ENCODE measurements at regions not wholly inside any gene's neighbourhood (a gene's known extent, or its start where the extent isn't known, plus 50 kb on each side); places are given as distances from the start of the nearest gene placed in this dataset.

DNA sequence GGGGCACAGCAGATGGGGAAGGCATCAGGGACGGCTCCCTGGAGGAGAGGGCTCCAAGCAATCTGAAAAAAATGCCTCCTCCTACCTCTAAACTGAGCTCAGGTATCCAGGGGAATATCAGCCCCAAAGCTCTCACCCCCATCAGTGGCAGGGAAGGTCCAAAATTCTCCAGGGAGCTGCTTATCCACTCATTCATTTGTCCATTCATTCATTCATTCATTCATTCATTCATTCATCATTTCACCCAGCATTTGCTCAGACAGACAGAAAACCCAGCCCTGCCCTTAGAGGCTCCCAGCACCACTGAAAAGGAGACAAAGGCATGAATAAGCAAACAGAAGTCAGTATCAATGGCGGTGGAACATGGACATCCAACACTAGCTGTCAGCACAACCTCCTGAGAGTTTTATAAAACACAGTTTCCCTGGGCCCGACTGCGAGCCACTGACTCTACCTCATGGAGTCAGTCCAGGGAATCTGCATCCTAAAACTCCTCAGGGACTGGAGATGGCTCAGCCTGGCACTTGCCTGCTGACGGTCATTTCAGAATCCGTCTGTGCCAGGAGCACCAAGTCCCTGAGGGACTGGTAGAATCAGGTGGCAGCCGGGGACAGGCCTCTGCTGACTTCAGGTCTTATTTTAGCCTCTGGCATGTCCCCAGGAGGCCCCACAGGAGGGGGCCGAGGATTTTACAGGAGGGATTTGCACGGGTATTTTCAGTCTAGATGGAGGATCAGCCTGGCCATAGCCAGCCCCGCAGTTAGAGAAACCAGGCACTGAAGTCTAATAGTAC, 164.6 kb downstream of the MN1 start:
- DNase-seq, result no peak

GRCh38 chr22:27637604-27638003, 164.0 kb downstream of the MN1 start:
- DNase-seq, result no peak

- DNase-seq, result no peak
Measured at GRCh38 chr22:27638329-27639233, 163.0 kb downstream of the MN1 start.

- DNase-seq, result no peak
Measured at GRCh38 chr22:27639248-27640086, 162.1 kb downstream of the MN1 start.

DNA sequence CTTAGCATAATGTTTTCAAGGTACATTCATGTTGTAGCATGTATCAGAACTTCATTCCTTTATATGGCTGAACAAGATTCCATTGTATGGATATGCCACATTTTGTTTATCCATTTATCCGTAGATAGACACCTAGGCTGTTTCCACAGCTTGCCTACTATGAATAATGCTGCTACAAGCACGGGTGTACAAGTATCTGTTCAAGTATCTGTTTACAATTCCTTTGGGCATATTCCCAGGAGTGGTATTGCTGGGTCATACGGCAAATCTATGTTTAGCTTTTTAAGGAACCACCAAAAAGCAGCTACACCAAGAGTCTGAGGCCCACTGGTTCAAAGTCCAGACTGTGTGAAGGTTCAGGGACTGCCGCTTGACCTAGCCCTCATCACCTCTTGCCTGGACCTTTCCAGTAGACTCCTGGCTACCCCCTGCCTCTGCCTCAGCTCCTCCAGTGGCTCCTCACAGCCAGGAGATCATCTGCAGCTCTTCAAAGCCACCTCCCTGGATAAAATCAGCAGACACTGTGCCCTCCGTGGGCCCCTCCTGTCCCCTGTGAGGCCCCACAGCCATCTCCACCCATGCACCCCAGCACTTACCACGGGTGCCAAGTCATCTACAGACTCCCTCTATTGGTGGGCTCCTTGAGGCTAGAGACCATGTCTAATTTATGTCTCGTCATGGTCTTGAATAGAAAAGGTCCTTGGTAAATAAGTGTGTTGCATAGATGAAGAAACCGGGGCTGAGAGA, 160.3 kb downstream of the MN1 start:
- no peak for DNase-seq

DNA sequence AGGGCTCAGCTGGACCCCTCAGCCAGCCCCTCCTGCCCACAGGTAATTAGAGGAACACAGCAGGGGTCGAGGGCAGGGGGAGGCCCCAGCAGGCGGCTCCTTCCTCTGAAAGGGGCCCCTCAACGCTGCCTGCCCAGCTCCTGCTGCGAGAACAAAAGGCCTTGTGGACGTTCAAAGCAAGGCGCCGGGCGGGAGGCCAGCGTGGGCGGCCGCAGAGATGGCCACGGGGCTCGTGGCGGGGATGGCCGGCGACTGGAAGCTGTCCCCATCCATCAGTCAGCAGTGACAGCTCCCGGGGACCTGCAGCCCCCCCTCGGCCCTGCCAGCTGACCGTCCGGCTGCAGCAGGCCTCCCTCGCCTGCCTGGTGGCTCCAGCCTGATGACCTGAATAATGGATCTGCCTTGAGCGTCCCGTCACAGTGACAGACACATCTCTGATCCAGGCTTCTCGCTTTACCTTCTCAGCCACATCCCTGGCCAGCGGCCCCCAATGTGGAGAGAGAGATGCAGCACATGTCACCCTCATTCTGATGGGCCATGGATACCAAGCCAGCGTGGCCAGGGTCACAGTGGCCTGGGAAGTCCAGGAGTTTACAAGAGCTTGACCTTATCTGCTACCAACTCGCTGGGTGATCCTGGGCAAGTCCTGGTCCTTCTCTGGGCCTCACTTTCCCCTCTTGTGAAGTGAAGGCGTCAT, 159.3 kb downstream of the MN1 start:
- DNase-seq, result no peak

DNA sequence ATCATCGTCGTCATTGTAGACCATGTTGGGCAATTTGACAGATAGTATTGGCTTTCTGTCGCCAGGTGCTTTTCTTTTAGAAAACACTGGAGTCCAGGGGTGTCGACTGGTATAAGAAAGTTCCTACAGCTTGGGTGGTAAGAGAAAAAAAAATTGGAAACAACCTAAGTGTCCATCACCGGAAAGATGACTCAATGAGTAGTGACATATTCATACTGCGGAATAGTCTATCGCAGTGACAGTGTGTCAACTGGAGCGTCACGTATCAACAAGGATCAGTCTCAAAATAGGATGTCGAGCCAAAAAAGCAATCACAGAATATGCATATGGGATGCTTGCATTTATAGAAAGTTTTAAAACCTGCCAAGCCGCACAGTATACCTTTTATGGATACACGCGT, 157.6 kb downstream of the MN1 start:
- no peak for DNase-seq

DNA sequence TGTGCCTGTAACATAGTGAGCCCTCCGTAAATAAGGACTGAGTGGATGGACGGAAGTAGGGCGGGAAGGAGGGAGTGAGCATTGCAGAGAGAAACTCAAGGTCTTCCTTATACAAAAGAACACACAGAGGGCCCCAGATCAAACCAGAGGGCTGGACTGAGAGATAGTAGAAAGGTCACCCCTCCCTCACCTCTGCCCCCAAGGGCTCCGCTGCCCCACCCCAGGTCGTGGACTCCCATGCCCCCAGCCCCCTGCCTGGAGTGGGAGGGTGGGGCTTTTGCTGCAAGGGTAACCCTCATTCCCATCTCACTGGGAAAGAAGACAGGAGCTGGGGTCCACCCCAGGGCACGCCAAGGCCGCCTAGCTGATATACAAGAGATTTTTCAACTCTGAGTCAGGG, 157.0 kb downstream of the MN1 start:
- no peak for DNase-seq

DNA sequence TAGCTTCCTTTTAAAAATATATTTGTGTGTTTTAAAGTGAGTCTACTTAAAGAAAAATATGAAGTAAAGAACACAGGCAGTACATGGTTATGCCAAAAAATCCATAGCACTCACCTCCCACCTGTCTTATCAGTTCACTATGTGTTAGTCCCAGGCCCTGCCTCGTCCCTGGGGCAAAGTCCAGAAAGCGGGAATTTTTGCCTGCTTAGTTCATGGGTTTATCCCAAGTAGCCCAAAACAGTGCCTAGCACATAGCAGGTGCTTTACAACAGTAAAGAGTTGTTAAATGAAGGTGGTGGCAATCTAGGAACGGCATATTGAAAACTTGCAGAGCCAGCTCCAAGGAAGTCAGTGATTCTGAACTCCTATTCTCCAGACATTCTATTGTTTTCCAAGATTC, 154.0 kb downstream of the MN1 start:
- DNase-seq, result no peak

GRCh38 chr22:27648074-27648473, 153.5 kb downstream of the MN1 start:
- no peak for DNase-seq

GRCh38 chr22:27648853-27649252, 152.7 kb downstream of the MN1 start:
- DNase-seq, result no peak

DNA sequence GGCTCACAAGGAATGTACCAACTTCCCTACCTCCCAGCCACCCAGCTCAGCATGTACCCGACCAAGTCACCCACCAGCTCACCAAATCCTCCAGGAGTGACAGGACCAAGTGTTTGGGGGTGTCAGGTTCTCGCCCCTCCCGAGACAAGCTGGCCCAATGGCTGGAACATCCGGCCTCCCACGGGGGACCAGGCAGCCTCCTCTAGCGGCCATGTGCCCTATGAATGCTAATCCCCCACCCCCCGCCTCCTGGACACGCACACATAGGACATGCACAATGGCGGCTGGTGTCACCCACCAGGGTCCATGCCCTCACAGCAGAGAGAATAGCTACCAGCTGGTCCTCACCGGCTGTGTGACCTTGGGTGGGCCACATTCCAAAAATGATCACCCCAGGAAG, 151.0 kb downstream of the MN1 start:
- no peak for DNase-seq

- DNase-seq, result no peak
Measured at GRCh38 chr22:27650985-27651384, 150.6 kb downstream of the MN1 start.

GRCh38 chr22:27651486-27651885, 150.1 kb downstream of the MN1 start:
- no peak for DNase-seq

GRCh38 chr22:27654546-27655445, 146.8 kb downstream of the MN1 start:
- DNase-seq, result no peak

GRCh38 chr22:27655582-27656185, 145.9 kb downstream of the MN1 start:
- DNase-seq, result no peak

DNA sequence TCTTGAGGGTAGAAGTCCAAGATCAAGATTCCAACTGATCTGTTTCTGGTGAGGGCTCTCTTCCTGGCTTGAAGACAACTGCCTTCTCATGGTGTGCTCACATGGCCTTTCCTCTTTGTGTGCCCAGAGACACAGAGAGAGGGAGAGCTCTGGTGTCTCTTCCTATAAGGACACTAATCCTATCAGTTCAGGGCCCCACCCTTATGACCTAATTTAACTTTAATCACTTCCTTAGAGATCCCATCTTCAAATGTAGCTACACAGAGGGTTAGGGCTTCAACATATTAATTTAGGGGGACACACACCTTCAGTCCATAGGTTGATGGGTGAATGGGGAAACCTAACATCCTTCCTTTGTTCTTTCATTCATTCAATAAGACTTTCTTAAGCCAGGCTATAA, 144.6 kb downstream of the MN1 start:
- no peak for DNase-seq

DNA sequence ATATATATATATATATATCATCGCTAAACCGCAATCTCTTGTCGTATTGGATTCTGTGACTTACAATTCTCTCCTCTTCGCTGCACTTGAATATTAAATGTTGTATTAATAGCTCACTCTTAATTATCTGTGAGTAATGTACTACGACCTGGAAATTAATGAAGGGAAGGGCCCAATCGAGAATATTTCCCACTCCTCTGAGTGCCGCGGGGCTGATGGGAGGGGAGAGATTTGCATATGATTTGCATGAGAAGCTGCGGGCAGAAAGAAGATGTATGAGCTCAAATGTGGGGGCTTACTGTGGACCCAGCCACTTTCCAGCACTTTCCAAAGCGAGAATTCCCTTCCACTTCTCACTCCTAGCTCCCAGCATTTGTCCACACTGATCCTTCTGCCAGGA, 141.2 kb downstream of the MN1 start:
- no peak for DNase-seq

DNA sequence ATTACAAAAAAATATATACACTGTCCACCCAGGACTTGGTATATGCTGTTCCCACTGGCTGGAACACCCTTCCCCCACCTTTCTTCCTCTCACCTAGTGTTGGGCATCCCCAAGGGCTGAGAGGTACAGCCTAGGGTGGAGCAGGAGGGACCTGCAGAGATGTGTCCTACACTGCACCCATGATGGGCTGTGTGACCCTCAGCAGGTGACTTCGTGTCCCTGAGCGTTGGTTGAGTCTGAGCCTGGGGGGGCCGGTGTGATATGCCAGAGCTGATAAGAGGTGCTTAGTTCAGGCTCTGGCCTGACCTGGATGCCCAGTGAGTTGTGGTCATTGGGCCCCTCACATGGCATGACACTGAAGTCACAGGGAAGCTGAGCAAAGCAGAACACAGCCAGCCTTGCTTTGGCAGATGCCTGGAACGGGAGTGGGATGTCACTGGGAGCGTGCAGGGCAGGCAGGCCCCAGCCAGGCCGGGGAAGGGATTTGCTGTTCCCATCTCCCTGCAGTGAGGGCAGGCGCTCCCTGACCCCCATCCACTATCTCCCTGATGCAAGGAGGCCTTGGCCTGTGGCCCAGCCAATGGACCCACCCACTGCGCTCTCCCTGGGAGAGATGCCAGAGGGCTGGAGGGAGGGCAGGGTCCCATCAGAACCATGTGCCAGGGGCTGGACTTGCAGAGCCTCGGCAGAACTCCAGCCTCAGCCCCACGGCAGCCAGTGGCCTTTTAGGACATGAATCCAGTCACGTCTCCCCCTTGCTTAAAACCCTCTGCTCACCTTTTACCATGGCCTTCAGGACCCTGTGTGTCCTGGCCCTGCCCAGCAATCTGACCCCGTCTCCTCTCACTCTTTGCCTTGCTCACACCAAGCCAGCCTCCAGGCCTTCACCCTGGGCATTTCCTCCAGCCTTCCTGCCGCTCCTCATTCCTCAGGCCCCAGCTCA, 138.9 kb downstream of the MN1 start:
- DNase-seq, result no peak
